ENCODE measurements at regions not wholly inside any gene's neighbourhood (a gene's known extent, or its start where the extent isn't known, plus 50 kb on each side); places are given as distances from the start of the nearest gene placed in this dataset.

- peaks cover 7 to 37% (median 12%) of the 10 kb centered on the region in 7 donors for H3K9me3 Mint-ChIP-seq
- H3K4me1 Mint-ChIP-seq = no peaks in the 10 kb centered on the region
- no peaks in the 10 kb centered on the region for H3K36me3 ChIP-seq (ENCODE audit: control insufficient read depth, insufficient read depth, low read length)
- peaks cover 1 to 8% of the 10 kb centered on the region in 2 experiments for H3K9me3 ChIP-seq (ENCODE audit: control insufficient read depth in 2 of 2, low read length in 2 of 2)
- H3K27me3 Mint-ChIP-seq = no peaks in the 10 kb centered on the region
- no peaks in the 10 kb centered on the region for H3K36me3 Mint-ChIP-seq
- DNase-seq (no peak), ATAC-seq (ENCODE audit: low read depth in 2 of 2) (no peak)
- no peaks in the 10 kb centered on the region for H3K27me3 ChIP-seq (ENCODE audit: control insufficient read depth, insufficient read depth, low read length)
- H3K4me3 Mint-ChIP-seq = no peak overlapping the region
- H3K27ac ChIP-seq (ENCODE audit: insufficient read depth, low read length, poor library complexity, severe bottlenecking) = no peak overlapping the region
- no peak overlapping the region for H3K4me3 ChIP-seq (ENCODE audit: low read depth, low read length)
- no peaks in the 10 kb centered on the region for H3K4me1 ChIP-seq (ENCODE audit: control insufficient read depth, insufficient read depth, low read length, poor library complexity, severe bottlenecking)
- no peak overlapping the region for H3K27ac Mint-ChIP-seq
These were observed 199.6 kb upstream of the MPDZ start for GRCh38 chr9:13479096-13479495.

- H3K4me3 ChIP-seq (ENCODE audit: low read depth, low read length) = no peak overlapping the region
- ATAC-seq (ENCODE audit: low read depth in 2 of 2) (no peak), DNase-seq (no peak)
- no peak overlapping the region for H3K4me3 Mint-ChIP-seq
- peaks cover 7 to 37% (median 14%) of the 10 kb centered on the region in 7 donors for H3K9me3 Mint-ChIP-seq
- no peaks in the 10 kb centered on the region for H3K36me3 Mint-ChIP-seq
- H3K27ac ChIP-seq (ENCODE audit: insufficient read depth, low read length, poor library complexity, severe bottlenecking) = no peak overlapping the region
- H3K9me3 ChIP-seq (ENCODE audit: control insufficient read depth in 2 of 2, low read length in 2 of 2) = peaks cover 2 to 8% of the 10 kb centered on the region in 2 experiments
- H3K27me3 ChIP-seq (ENCODE audit: control insufficient read depth, insufficient read depth, low read length) = no peaks in the 10 kb centered on the region
- no peaks in the 10 kb centered on the region for H3K4me1 Mint-ChIP-seq
- no peaks in the 10 kb centered on the region for H3K27me3 Mint-ChIP-seq
- no peaks in the 10 kb centered on the region for H3K36me3 ChIP-seq (ENCODE audit: control insufficient read depth, insufficient read depth, low read length)
- no peaks in the 10 kb centered on the region for H3K4me1 ChIP-seq (ENCODE audit: control insufficient read depth, insufficient read depth, low read length, poor library complexity, severe bottlenecking)
- H3K27ac Mint-ChIP-seq = no peak overlapping the region
These were observed 199.1 kb upstream of the MPDZ start for GRCh38 chr9:13478639-13479038.

GRCh38 chr9:13478160-13478559 is 198.7 kb upstream of the MPDZ start:
- Histone ChIP-seq H3K27ac (ENCODE audit: insufficient read depth, low read length, poor library complexity, severe bottlenecking) (no peak overlapping the region), H3K4me1 (ENCODE audit: control insufficient read depth, insufficient read depth, low read length, poor library complexity, severe bottlenecking) (no peaks in the 10 kb centered on the region), H3K36me3 (ENCODE audit: control insufficient read depth, insufficient read depth, low read length) (no peaks in the 10 kb centered on the region), H3K27me3 (ENCODE audit: control insufficient read depth, insufficient read depth, low read length) (no peaks in the 10 kb centered on the region), H3K9me3 (ENCODE audit: control insufficient read depth in 2 of 2, low read length in 2 of 2) (peaks cover 2 to 8% of the 10 kb centered on the region in 2 experiments), H3K4me3 (ENCODE audit: low read depth, low read length) (no peak overlapping the region)
- no peaks in the 10 kb centered on the region for H3K4me1 Mint-ChIP-seq
- no peak for DNase-seq
- no peak for ATAC-seq (ENCODE audit: low read depth in 2 of 2)
- H3K36me3 Mint-ChIP-seq = no peaks in the 10 kb centered on the region
- H3K27me3 Mint-ChIP-seq = no peaks in the 10 kb centered on the region
- no peak overlapping the region for H3K27ac Mint-ChIP-seq
- peaks cover 7 to 37% (median 13%) of the 10 kb centered on the region in 7 donors for H3K9me3 Mint-ChIP-seq
- no peak overlapping the region for H3K4me3 Mint-ChIP-seq

GRCh38 chr9:13470836-13471235 is 191.3 kb upstream of the MPDZ start:
- DNase-seq (no peak), ATAC-seq (ENCODE audit: low read depth in 2 of 2) (no peak)
- Histone ChIP-seq H3K9me3 (ENCODE audit: control insufficient read depth in 2 of 2, low read length in 2 of 2) (peaks cover 0 to 2% of the 10 kb centered on the region in 2 experiments), H3K36me3 (ENCODE audit: control insufficient read depth, insufficient read depth, low read length) (no peaks in the 10 kb centered on the region), H3K4me1 (ENCODE audit: control insufficient read depth, insufficient read depth, low read length, poor library complexity, severe bottlenecking) (no peaks in the 10 kb centered on the region), H3K27me3 (ENCODE audit: control insufficient read depth, insufficient read depth, low read length) (no peaks in the 10 kb centered on the region), H3K27ac (ENCODE audit: insufficient read depth, low read length, poor library complexity, severe bottlenecking) (no peak overlapping the region), H3K4me3 (ENCODE audit: low read depth, low read length) (no peak overlapping the region)
- Mint-ChIP-seq H3K9me3 (peaks cover 4 to 17% (median 12%) of the 10 kb centered on the region in 7 donors), H3K36me3 (no peaks in the 10 kb centered on the region), H3K27me3 (no peaks in the 10 kb centered on the region), H3K4me3 (no peak overlapping the region), H3K4me1 (no peaks in the 10 kb centered on the region), H3K27ac (no peak overlapping the region)

GRCh38 chr9:13467157-13467556 is 187.7 kb upstream of the MPDZ start:
- H3K9me3 ChIP-seq (ENCODE audit: control insufficient read depth in 2 of 2, low read length in 2 of 2) = no peaks in the 10 kb centered on the region
- no peaks in the 10 kb centered on the region for H3K4me1 ChIP-seq (ENCODE audit: control insufficient read depth, insufficient read depth, low read length, poor library complexity, severe bottlenecking)
- Mint-ChIP-seq H3K36me3 (no peaks in the 10 kb centered on the region), H3K27me3 (no peaks in the 10 kb centered on the region), H3K9me3 (peaks cover 4 to 13% (median 10%) of the 10 kb centered on the region in 7 donors), H3K4me3 (no peak overlapping the region), H3K27ac (no peak overlapping the region), H3K4me1 (no peaks in the 10 kb centered on the region)
- H3K4me3 ChIP-seq (ENCODE audit: low read depth, low read length) = no peak overlapping the region
- no peaks in the 10 kb centered on the region for H3K27me3 ChIP-seq (ENCODE audit: control insufficient read depth, insufficient read depth, low read length)
- no peak overlapping the region for H3K27ac ChIP-seq (ENCODE audit: insufficient read depth, low read length, poor library complexity, severe bottlenecking)
- DNase-seq (no peak), ATAC-seq (ENCODE audit: low read depth in 2 of 2) (no peak)
- no peaks in the 10 kb centered on the region for H3K36me3 ChIP-seq (ENCODE audit: control insufficient read depth, insufficient read depth, low read length)

GRCh38 chr9:13461414-13461991 is 182.0 kb upstream of the MPDZ start:
- no peaks in the 10 kb centered on the region for H3K27me3 Mint-ChIP-seq
- H3K36me3 ChIP-seq (ENCODE audit: control insufficient read depth, insufficient read depth, low read length) = no peaks in the 10 kb centered on the region
- no peaks in the 10 kb centered on the region for H3K4me1 ChIP-seq (ENCODE audit: control insufficient read depth, insufficient read depth, low read length, poor library complexity, severe bottlenecking)
- no peaks in the 10 kb centered on the region for H3K4me1 Mint-ChIP-seq
- H3K27ac ChIP-seq (ENCODE audit: insufficient read depth, low read length, poor library complexity, severe bottlenecking) = no peak overlapping the region
- H3K36me3 Mint-ChIP-seq = no peaks in the 10 kb centered on the region
- DNase-seq (no peak), ATAC-seq (ENCODE audit: low read depth in 2 of 2) (no peak)
- H3K4me3 ChIP-seq (ENCODE audit: low read depth, low read length) = no peak overlapping the region
- H3K9me3 Mint-ChIP-seq = peaks cover 3 to 21% (median 8%) of the 10 kb centered on the region in 7 donors
- no peak overlapping the region for H3K27ac Mint-ChIP-seq
- H3K4me3 Mint-ChIP-seq = no peak overlapping the region
- H3K9me3 ChIP-seq (ENCODE audit: control insufficient read depth in 2 of 2, low read length in 2 of 2) = no peaks in the 10 kb centered on the region
- no peaks in the 10 kb centered on the region for H3K27me3 ChIP-seq (ENCODE audit: control insufficient read depth, insufficient read depth, low read length)

GRCh38 chr9:13459071-13459470 is 179.6 kb upstream of the MPDZ start:
- no peak overlapping the region for H3K4me3 ChIP-seq (ENCODE audit: low read depth, low read length)
- DNase-seq (no peak), ATAC-seq (ENCODE audit: low read depth in 2 of 2) (no peak)
- no peak overlapping the region for H3K4me3 Mint-ChIP-seq
- H3K27ac ChIP-seq (ENCODE audit: insufficient read depth, low read length, poor library complexity, severe bottlenecking) = no peak overlapping the region
- H3K27me3 ChIP-seq (ENCODE audit: control insufficient read depth, insufficient read depth, low read length) = no peaks in the 10 kb centered on the region
- H3K9me3 Mint-ChIP-seq = peaks cover 2 to 21% (median 4%) of the 10 kb centered on the region in 7 donors
- no peaks in the 10 kb centered on the region for H3K9me3 ChIP-seq (ENCODE audit: control insufficient read depth in 2 of 2, low read length in 2 of 2)
- H3K36me3 Mint-ChIP-seq = no peaks in the 10 kb centered on the region
- no peaks in the 10 kb centered on the region for H3K4me1 Mint-ChIP-seq
- no peaks in the 10 kb centered on the region for H3K36me3 ChIP-seq (ENCODE audit: control insufficient read depth, insufficient read depth, low read length)
- no peaks in the 10 kb centered on the region for H3K4me1 ChIP-seq (ENCODE audit: control insufficient read depth, insufficient read depth, low read length, poor library complexity, severe bottlenecking)
- no peaks in the 10 kb centered on the region for H3K27me3 Mint-ChIP-seq
- H3K27ac Mint-ChIP-seq = no peak overlapping the region

GRCh38 chr9:13457795-13458194 is 178.3 kb upstream of the MPDZ start:
- H3K27ac Mint-ChIP-seq = no peak overlapping the region
- H3K4me1 ChIP-seq (ENCODE audit: control insufficient read depth, insufficient read depth, low read length, poor library complexity, severe bottlenecking) = no peaks in the 10 kb centered on the region
- ATAC-seq (ENCODE audit: low read depth in 2 of 2) = no peak
- no peaks in the 10 kb centered on the region for H3K27me3 Mint-ChIP-seq
- no peak overlapping the region for H3K4me3 Mint-ChIP-seq
- DNase-seq = no peak
- H3K9me3 Mint-ChIP-seq = peaks cover 2 to 19% (median 4%) of the 10 kb centered on the region in 7 donors
- no peaks in the 10 kb centered on the region for H3K4me1 Mint-ChIP-seq
- H3K27me3 ChIP-seq (ENCODE audit: control insufficient read depth, insufficient read depth, low read length) = no peaks in the 10 kb centered on the region
- no peaks in the 10 kb centered on the region for H3K36me3 Mint-ChIP-seq
- no peaks in the 10 kb centered on the region for H3K9me3 ChIP-seq (ENCODE audit: control insufficient read depth in 2 of 2, low read length in 2 of 2)
- H3K27ac ChIP-seq (ENCODE audit: insufficient read depth, low read length, poor library complexity, severe bottlenecking) = no peak overlapping the region
- no peaks in the 10 kb centered on the region for H3K36me3 ChIP-seq (ENCODE audit: control insufficient read depth, insufficient read depth, low read length)
- H3K4me3 ChIP-seq (ENCODE audit: low read depth, low read length) = no peak overlapping the region

Measured in CD4-positive, CD25-positive, alpha-beta regulatory T cell (primary cell).